ENCODE measurements at regions not wholly inside any gene's neighbourhood (a gene's known extent, or its start where the extent isn't known, plus 50 kb on each side); places are given as distances from the start of the nearest gene placed in this dataset.

GRCh38 chr5:152869971-152870370, 464.9 kb upstream of the NMUR2 start:
- TF ChIP-seq CTCF (IDR thresholded peaks at IDR 0.05) (no peak), POLR2A (IDR thresholded peaks at IDR 0.05) (no peak)
